ENCODE measurements at regions not wholly inside any gene's neighbourhood (a gene's known extent, or its start where the extent isn't known, plus 50 kb on each side); places are given as distances from the start of the nearest gene placed in this dataset.
A peak's percentile ranks its signal among the peaks of the same experiment; 100 is the strongest.

DNA sequence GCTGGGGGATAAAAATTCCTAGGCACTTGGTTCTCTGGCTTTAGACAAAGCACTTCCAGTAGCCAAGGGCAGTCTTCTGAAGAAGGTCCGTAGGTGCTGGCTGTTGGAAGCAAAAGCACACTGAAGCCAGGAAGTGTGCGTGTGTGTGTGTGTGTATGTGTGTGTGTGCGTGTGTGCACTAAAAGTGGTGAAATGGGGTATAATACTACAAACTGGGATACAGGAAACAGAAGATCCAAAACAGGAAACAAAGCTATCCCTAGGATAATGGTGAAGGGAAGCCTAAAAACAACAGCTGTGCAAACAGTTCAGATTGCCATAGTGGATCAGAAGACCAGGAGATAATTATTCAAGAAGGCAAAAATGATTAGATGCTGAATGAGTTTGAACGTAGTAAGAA is 103.4 kb downstream of the IL20RB start:
- no peak overlapping the region for H3K4me3 ChIP-seq (ENCODE audit: low read depth, low read length)
- TF ChIP-seq CTCF (IDR thresholded peaks at IDR 0.05; ENCODE audit: low read depth, low read length, missing control alignments), result no peak
- no peak for DNase-seq (ENCODE audit: low read depth)

- no peak for TF ChIP-seq CTCF (IDR thresholded peaks at IDR 0.05; ENCODE audit: low read depth, low read length, missing control alignments)
- DNase-seq (ENCODE audit: low read depth), result peak; percentile 66
- H3K4me3 ChIP-seq (ENCODE audit: low read depth, low read length), result no peak overlapping the region
Observed at GRCh38 chr3:137062250-137062649, 104.5 kb downstream of the IL20RB start.

DNA sequence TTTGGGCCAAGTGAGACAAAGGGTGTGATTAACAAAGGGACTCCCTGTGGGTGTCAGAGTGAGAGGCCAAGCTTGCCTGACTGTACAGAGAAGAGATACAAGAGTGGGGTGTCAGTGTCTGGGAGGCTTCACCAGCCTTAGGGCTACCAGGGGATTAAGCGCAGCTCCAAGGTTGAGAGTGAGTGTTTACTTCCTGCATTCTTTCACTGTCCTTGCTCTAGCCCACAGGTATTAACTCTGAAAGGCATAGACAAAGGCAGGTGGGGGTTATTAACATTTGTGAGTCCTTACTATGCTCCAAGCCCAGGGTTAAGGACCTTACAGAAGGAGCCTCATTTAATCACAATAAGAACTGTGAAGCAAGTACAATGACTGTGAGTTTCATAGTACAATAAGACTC is 107.6 kb downstream of the IL20RB start:
- no peak overlapping the region for H3K4me3 ChIP-seq (ENCODE audit: low read depth, low read length)
- TF ChIP-seq CTCF (IDR thresholded peaks at IDR 0.05; ENCODE audit: low read depth, low read length, missing control alignments), result no peak
- no peak for DNase-seq (ENCODE audit: low read depth)

GRCh38 chr3:137066092-137066491 is 108.3 kb downstream of the IL20RB start:
- DNase-seq (ENCODE audit: low read depth), result no peak
- no peak for TF ChIP-seq CTCF (IDR thresholded peaks at IDR 0.05; ENCODE audit: low read depth, low read length, missing control alignments)
- H3K4me3 ChIP-seq (ENCODE audit: low read depth, low read length), result no peak overlapping the region

DNA sequence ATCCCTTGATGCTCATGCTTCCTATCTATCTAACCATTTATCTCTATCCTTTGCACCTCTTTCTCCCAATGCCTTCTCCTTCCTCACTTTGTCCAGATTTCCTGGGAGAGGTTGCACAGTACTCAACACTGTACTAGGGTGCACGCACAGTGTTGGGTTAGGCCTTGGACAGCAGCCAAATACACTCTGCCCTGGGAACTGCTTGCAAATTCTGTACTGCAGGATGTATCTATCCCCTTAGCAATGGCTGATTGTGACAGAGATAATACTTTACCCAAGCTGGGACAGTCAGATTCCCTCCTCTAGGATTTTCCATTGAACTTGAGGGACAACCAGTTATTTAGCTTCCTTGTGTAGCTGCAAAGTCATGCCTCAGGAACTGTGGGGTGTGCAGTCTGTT is 113.3 kb downstream of the IL20RB start:
- no peak for DNase-seq (ENCODE audit: low read depth)
- no peak overlapping the region for H3K4me3 ChIP-seq (ENCODE audit: low read depth, low read length)
- no peak for TF ChIP-seq CTCF (IDR thresholded peaks at IDR 0.05; ENCODE audit: low read depth, low read length, missing control alignments)

DNA sequence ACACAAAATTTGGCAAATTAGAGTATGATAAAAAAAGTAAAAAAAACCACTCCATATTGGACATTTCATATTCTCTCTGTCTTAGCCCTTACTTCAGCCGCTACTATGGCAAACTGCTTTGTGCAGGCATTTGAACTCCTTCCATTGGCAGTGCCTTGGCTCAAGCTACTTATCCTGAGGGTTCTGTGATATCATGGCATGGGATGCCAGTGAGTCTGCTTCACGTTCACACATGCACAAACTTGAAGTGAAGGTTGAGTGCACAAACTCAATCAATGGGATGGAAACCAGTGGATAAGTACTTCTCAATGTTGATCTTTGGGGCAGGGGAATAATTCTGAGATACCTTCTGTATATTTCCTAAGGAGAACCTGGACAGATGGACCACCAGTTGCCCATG is 117.2 kb downstream of the IL20RB start:
- DNase-seq (ENCODE audit: low read depth), result no peak
- H3K4me3 ChIP-seq (ENCODE audit: low read depth, low read length), result no peak overlapping the region
- no peak for TF ChIP-seq CTCF (IDR thresholded peaks at IDR 0.05; ENCODE audit: low read depth, low read length, missing control alignments)

DNA sequence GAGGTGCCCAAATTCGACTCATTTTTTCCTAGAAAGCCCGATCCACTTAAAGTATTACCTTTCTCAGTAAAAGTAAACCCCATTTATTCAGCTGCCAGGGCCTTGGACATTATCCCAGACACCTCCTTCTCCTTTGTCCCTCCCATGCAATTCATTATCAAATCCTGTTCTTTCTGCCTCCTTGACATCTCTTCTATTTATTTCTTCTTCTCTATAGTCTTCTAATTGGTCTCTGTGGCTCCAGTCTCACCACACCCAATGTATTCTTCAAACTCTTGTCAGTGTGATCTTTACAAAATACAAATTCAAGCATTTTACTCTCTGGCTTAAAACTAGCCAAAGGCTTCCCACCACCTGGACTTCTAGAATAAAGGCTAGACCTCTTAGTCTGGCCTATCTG is 120.3 kb downstream of the IL20RB start:
- no peak for DNase-seq (ENCODE audit: low read depth)
- no peak for TF ChIP-seq CTCF (IDR thresholded peaks at IDR 0.05; ENCODE audit: low read depth, low read length, missing control alignments)
- no peak overlapping the region for H3K4me3 ChIP-seq (ENCODE audit: low read depth, low read length)

Data from GM12864 (cell line).